Medulla oblongata (tissue), 1 donor: ENCODE measurements at regions not wholly inside any gene's neighbourhood (a gene's known extent, or its start where the extent isn't known, plus 50 kb on each side); places are given as distances from the start of the nearest gene placed in this dataset.

Experiments used
- DNase-seq: peaks from one replicate; pipeline ENCODE4 v3.0.0-alpha.2; 2015; ENCODE audit errors: extremely low spot score

DNA sequence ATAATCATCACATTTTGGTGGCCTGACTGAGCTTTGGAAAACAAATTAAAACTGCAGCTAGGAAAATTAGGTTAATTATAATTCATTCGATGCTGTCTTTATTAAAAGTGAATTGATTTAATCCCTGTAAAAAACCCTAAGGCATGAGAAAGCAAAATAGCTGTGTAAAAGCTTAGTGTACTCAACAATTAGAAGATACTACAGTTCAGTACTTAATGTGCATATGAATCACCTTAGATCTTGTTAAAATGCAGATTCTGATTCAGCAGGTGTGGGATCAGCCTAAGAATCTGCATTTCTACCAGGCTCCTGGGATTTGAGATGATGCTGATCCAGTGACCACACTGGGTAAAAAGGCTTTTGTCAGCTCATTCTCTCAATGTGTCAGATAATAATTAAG, 559.9 kb upstream of the GOLIM4 start:
- DNase-seq: no peak

DNA sequence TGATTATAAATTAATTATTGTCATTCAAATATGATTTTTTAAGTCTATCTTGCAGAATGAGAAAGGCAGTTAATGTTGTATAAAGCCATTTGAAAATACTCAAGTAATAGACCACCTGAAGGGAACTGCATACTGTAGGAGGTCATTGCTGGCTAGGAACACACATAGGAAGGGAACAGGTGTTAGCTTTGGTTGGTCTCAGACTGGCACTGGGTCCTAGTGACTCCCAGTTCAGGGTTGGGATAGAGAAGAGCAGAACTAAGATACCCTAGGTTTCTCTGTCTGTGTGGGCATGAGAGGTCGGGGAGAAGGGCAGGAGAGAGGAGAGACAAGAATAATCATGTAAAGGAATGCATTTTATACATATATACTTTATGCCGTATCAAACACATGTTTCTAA, 559.0 kb upstream of the GOLIM4 start:
- DNase-seq: no peak

DNA sequence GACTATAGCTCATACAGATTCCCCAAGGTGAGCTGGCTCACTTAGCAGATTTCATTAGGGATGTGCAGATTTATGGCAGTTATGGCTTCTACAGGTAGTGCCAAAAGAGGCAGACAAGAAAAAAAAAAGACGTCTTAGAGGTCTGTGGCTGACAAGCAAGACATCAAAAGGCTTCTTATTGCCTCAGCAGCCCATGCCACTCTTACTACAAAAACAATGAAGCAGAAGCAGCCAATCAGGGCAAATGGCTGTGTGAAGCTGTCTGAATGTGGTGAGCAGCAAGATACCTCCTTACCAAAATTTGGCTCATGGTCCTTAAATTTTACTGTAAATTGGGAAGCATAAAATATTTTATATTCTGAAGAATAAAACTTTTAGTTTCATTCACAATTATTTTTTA, 557.5 kb upstream of the GOLIM4 start:
- DNase-seq: no peak

DNA sequence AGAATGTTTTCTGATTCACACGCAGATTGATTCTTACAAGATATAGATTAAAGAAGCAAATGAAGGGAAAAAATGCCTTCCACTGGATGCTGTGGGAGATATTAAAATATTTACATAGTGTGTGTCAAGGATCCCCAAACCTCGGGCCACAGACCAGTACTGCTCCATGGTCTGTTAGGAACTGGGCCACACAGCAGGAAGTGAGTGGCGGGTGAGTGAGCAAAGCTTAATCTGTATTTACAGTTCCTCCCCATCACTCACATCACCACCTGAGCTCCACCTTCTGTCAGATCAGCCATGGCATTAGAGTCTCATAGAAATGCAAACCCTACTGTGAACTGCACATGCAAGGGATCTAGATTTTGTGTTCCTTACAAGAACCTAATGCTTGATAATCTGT, 552.6 kb upstream of the GOLIM4 start:
- DNase-seq: no peak

DNA sequence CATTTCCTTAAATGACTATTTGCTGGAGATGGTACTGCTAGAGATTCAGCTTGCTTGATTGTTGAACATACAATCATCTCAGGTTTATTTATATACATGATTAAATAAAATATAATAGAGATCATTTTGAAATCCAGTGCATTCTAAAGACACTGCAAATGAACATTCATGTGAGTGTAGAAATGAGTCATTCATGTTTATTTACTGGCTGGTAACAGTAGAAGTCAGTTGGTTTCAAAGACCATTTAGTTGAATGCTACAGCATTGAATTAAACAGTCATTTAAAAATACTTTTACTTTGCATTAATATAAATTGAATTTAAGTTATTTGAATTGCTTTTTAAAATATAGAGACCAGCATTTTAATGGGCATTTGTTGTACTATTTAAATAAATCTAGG, 551.9 kb upstream of the GOLIM4 start:
- no peak for DNase-seq

DNA sequence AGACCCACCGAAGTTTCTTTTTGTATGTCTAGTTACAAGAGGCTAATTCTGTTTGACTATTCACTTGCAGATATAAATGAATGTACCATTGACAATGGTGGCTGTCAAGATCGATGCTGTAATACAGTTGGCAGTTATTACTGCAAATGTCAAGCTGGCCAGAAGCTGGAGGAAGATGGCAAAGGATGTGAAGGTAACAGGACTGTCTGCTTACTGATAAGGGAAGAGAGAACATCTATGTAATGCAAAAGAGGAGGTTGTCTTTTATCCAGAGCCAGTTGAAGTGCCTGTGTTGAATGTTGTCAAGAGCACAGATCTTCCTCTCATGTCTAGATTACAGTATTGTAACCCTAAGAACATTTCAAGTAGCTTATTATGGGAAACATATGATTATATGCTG, 549.5 kb upstream of the GOLIM4 start:
- DNase-seq: no peak

DNA sequence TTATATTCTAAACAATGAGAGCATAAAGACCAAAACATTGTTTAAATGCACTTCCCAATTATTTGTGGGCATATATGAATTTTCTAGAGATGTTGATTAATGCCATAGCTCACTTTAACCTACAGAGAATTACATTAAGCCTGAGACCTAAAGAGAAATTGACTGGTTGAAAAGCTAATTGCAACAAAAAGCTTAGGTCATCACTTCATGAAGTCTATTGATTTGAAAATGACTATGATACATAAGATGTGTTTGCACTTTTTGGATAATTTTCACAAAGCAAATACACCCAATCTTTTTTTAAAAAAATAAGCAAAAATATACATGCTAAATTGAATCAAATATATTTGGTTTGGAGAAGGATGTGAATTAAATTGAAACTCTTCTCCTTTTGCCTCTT, 532.8 kb upstream of the GOLIM4 start:
- no peak for DNase-seq

DNA sequence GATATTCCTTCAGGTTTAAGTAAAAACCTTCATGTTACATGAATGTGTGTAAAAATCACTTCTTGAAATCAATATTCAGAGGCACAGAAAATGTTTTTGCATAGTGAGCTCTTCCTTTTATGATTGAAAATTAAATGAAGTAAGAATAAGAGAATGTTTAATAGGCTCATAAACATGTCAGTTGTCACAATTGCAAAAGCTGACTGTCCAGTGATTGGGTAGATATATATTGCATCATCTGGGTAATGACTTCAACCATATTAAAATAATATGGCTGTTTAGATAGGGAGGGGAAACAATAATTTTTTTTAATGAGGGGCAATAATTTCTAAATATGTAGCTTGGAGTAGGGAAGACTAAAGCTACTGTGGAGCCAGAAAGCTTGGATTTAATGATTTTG, 529.8 kb upstream of the GOLIM4 start:
- no peak for DNase-seq

DNA sequence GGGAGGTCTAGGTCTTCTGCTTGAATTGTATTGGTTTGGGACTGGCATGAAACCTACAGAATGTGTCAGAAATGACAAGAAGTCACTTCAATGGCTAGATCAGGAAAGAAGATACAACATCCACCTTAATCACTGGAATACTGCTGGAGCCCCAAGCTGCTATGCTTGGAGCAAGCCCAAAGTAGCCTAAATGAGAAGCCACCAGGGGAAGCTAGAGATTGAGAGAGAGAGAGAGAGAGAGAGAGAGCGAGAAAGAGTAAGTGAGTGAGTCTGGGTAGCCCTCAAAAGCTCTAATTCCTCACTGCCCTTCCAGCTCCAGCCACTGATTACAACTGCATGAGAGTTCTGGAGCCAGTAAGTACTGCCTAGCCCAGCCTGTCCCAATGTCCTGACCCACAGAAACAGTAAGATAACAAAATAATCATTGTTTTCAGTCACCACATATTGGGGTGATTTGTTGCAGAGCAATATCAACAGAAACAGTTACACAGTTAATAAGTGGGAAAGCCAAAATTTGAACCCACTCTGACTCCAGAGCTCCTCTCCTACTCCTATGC, 529.2 kb upstream of the GOLIM4 start:
- DNase-seq: no peak

DNA sequence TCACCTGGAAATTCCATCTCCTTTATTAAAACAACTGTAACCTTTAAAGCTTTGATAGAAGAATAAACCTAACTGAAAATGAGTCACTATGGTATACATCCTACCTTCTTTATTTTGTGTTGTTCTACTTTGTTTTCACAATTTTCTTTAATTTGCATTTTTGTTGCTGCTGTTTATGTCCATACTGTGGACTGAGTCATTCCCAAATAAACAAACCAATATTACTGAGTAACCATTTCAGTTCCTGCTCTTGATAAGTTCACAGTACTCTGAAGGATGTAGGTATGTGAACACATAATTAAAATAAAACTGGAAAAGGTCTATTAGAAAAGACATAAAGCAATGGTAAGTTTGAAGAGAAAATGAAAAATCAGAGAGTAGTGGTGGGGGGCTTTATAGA, 528.5 kb upstream of the GOLIM4 start:
- no peak for DNase-seq

DNA sequence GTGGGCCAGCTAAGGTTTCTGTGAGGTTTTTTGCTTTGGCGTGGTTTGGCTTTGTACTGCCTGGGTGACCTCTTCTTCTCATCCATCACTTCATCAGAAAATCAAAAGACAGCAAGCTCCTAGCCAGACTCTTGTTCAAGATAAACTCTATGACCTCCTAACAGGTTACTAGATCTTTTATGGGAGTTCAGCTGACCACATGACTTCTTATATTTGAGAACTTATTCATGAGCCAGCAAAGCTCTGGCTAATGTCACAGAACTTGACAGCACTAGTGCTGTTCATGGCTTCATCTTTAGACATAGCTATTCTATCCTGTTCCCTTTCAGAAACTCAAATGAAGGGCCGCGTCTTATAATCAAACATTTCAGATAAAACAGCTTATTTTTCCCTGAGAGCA, 527.1 kb upstream of the GOLIM4 start:
- no peak for DNase-seq

DNA sequence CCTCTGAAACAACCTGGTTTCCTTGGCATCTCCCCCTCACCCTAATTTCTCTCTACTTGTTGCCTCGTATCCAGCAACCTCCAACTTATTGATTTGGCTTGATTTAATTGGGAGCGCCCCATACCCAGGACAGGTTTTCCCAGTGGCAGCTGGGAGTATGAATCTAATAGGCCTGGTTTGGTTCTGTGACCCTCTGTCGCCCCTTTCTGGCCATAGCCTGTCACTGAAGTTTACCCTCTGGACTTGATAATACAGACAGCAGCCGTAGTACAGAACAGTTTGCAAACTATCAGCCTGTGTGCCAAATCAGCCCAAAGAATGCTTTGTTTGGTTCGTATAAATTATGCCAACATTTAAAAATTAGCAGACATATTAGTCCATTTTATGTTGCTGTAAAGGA, 525.1 kb upstream of the GOLIM4 start:
- peak; percentile 71 for DNase-seq

DNA sequence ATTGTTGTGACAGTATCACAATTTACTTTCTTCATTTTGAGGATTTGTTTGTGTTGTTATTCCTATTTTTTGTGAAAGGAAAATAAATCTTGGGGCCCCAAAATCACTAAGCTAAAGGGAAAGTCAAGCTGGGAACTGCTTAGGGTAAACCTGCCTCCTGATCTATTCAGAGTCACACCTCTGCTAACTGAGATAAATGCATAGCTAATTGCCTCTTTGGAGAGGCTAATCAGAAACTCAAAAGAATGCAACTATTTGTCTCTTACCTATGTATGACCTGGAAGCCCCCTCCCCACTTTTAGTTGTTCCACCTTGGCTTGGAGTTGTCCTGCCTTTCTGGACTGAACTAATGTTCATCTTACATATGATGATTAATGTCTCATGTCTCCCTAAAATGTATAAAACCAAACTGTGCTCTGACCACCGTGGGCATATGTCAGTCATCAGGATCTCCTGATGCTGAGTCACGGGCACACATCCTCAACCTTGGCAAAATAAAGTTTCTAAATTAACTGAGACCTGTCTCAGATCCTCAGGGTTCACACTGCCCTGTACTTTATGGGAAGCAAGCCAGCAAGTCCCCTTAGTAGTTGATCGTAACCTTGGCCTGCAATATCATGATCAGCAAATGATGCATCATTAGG, 523.2 kb upstream of the GOLIM4 start:
- no peak for DNase-seq

DNA sequence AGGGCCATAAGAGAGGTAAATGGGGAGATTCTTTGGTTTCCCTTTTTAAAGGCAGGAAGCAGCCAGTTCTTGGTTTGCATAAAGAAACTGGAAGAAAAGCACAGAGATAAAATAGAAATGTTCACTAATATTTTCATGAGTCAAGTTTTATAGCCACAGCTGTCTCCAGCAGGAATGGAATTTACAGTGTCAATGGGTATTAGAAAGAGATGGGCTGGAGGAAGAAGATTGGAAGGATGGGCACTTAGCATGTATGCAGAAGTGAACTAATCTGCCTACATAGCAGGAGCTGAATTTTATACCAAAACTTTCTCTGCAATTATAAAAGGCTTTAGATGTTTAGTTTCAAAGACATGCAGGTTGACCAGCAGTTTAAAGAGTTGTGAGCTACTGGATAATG, 521.9 kb upstream of the GOLIM4 start:
- no peak for DNase-seq

DNA sequence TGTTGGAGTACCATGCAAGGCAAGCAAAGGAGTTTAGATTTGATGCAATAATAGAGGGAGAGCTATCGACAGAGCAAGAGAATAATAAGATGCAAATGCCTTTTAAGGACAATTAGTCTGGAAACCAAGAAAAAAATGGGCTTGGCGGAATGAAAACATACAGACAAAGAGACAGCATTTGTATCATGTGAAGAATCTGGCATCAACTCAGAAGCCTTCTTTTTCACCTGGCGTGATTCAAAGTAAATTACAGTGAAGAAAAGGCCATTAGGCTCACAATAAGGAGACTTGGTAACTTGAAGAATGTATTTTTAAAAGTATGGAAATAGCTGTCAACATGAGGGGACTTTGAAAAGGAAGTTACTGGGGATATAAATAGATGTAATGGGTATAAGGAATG, 521.2 kb upstream of the GOLIM4 start:
- DNase-seq: no peak

DNA sequence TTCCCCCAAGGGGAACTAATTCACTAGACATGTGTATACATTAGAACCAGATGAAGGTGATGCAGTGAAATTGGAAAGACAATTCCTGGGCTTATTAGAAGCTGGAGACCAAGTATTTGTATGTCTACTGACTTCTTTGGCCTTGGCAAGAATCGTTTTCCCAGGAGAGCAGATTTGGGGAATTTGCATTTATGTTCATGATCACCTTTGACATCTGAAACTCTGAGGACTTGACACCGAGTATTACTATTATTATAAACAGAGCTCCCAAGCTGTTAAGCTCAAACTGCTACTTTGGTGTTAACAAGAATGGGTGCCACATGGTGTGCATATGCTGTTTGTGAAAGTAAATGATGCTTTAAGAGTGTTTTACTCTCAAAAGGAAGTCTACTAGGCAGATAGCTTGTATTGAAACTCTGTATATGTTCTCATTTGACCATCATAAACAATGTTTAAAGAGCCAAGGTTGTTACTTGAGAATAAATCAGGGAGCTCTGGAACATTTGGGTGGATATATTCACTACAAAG, 519.8 kb upstream of the GOLIM4 start:
- no peak for DNase-seq

DNA sequence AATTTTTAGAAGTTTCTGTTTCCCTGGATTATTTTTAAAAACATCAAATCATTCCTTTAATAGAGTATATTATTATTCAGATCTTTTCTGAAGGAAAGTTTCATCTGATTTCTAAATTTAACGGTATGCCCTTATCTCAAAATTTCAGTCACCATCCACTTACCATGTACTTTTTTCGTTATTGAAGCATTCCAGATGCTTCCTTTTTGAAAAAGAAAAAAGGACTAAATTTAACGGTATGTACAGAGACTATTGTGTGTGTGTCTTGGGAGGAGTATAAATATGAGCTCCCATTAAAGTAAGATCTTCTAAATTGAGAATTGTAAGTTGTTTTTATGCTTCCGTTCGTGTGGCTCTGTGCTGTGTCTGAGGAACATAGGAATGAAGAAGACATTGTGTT, 517.4 kb upstream of the GOLIM4 start:
- no peak for DNase-seq

DNA sequence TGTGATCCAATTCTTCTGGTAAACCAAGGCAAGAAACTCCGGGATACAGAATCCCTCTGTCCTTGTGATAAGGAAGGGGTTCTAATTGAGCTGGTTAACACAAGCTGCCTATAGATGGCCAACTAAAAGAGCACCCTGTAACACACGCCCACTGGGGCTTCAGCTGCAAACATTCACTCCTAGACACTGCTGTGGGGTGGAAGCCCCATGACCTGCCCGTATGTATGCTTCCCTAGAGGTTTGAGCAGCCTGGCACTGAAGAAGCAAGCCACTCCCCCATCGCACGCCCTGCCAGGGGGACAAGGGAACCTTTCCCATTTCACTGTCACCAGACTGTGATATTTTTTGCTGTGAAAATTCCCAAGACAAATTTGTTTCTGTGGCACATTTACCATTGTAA, 516.9 kb upstream of the GOLIM4 start:
- DNase-seq: no peak

DNA sequence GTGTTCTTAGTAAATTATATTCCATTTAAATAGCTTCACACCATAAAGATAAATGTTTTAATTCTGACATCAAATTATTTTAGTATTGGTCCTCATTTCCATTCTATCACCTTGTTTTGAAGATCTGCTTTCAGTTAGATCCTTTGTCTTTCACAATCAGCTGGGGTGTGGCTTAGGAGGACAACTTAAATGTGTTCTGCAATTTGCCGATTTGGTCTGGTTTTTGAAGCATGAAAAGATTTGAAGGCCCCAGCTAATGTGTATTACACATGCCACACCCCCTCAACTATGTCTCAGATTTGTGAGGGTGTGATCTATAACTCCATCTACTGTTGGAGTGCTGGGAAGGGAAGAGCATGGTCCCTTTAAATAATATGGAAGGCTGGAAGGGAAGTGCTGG, 516.1 kb upstream of the GOLIM4 start:
- no peak for DNase-seq

DNA sequence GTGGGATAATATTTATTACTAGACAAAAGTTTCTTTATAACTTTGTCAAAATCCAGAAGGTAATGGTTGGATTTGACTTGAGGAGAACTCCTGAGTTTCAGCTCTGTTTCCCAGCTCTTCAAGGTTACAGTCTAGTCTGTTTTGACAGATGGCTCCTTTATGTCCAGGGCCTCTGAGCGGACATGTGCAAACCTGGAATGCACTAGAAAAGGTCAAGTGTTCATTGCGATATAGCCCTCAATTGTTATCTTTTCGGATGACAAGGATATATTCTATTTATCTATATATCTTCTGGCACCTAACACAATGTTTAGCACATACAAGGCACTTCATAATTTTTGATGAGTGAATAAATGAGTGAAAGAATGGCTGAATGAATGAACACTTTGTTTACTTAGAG, 513.2 kb upstream of the GOLIM4 start:
- no peak for DNase-seq

DNA sequence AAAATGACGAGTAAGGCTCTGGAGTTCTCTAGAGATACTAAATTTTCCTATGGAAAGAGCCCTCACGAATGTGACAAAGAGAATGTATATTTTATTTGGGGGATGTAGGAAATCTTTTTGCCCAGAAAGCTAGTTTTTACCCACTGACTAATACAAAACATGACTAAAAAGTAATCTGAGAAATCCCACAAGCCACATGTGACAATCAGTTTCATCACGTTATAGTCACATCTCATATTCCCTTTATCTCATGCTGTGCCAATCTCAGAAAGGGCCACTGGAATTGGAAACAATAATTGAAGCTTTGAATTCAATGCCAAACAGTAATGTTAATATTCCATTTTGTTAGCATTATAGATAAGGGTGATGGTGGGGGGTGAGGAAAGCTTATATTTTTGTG, 509.0 kb upstream of the GOLIM4 start:
- DNase-seq: no peak

DNA sequence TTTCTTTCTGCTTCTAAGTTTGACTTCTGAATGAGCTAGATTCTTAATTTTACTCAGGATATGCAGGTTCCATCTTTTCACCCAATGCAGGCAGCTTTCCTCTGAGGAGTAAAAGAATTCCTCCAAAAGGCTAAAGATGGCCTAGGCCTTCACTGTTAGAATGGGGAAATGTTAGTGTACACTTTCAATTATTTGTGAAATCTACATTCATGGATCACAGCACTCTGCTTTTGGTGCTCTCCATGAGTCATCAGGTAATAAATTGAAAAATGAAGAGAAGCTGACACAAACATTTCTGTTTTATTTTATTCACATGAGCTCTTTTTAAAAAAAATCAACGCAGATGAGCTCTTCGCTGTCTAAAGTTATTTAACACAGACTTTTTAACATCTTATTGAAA, 502.5 kb upstream of the GOLIM4 start:
- no peak for DNase-seq

DNA sequence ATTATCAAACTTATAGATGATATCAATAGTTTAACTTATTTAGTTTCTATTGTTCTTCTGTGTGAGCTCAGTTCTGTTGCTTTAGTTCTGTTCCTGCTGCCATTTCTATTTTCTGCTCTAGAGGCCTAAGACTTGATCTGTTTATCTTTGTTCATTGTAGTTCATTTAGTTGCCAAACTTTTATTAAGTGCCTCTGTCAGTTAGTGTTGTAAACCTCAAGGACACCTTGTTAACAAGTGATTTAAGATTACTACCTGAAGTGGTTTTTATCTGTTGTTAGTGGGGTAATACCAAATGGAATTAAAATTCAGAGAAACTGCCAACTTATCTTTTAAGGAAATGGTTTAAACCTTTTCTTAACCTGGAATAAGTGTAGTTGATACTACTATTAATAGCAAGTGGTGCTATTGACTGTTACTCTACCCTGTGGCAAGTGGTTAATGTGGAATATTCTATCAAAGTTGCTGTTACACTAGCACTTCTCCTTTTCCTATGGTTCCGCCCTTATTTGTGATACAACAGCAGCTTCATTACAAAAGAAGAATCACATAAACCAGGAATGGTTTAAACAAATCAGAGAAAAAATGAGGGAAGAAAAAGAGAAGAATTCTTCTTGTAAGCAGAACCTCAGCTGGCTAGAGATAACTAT, 500.6 kb upstream of the GOLIM4 start:
- no peak for DNase-seq

DNA sequence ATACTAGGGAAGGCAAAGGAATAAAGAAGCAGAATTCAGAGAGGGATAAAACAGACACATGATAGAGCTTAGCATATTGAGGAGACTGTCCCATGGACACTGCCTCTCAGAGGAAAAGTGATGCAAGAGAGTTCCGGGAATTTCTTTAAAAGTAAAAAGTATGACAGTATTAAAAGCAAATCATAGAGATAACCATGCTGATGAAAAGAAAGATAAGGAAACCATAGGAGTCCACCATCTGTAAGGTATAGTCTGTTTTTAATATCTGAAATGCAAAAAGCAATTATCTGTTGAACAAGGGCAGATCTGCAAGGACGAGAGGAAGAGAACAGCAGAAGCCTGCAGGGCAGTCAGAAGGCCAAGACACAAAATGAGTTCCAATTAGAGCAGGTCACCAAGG, 495.9 kb upstream of the GOLIM4 start:
- DNase-seq: no peak
